GM19025 (cell line): ENCODE measurements at regions not wholly inside any gene's neighbourhood (a gene's known extent, or its start where the extent isn't known, plus 50 kb on each side); places are given as distances from the start of the nearest gene placed in this dataset.
"Not testable (repeated sequence)": the region's sequence is repeated elsewhere in the genome, so short reads cannot be mapped to it uniquely, and the experiment has no call there.

ENCODE experiments used
- ATAC-seq: cut with Tn5 transposase; IDR thresholded peaks from one replicate; pipeline ENCODE4 v1.9.1; 2021; ENCODE audit warnings: mild to moderate bottlenecking, low read depth, moderate library complexity; ENCODE audit not compliant: unreplicated experiment

- no peak for ATAC-seq
Measured at GRCh38 chr1:177440821-177441220, 270.1 kb downstream of the BRINP2 start.

GRCh38 chr1:177439301-177439700 lies 268.5 kb downstream of the BRINP2 start:
- no peak for ATAC-seq

- ATAC-seq: no peak
Measured at GRCh38 chr1:177435364-177435763, 264.6 kb downstream of the BRINP2 start.

- no peak for ATAC-seq
Measured at GRCh38 chr1:177432897-177433296, 262.1 kb downstream of the BRINP2 start.

- ATAC-seq: no peak
Measured at GRCh38 chr1:177431123-177431522, 260.4 kb downstream of the BRINP2 start.

- no peak for ATAC-seq
Measured at GRCh38 chr1:177429234-177429633, 258.5 kb downstream of the BRINP2 start.

- ATAC-seq: no peak
Measured at GRCh38 chr1:177427811-177428210, 257.1 kb downstream of the BRINP2 start.

GRCh38 chr1:177426497-177426896 lies 255.7 kb downstream of the BRINP2 start:
- ATAC-seq: no peak

GRCh38 chr1:177425199-177425598 lies 254.4 kb downstream of the BRINP2 start:
- ATAC-seq: no peak

- ATAC-seq: no peak
Measured at GRCh38 chr1:177424744-177425143, 254.0 kb downstream of the BRINP2 start.

GRCh38 chr1:177423090-177423489 lies 252.3 kb downstream of the BRINP2 start:
- no peak for ATAC-seq

GRCh38 chr1:177413982-177414596 lies 243.3 kb downstream of the BRINP2 start:
- ATAC-seq: no peak

GRCh38 chr1:177411381-177411780 lies 240.6 kb downstream of the BRINP2 start:
- no peak for ATAC-seq

- no peak for ATAC-seq
Measured at GRCh38 chr1:177410179-177410766, 239.5 kb downstream of the BRINP2 start.

- ATAC-seq: not testable (repeated sequence)
Measured at GRCh38 chr1:177406323-177406722, 235.6 kb downstream of the BRINP2 start.

- no peak for ATAC-seq
Measured at GRCh38 chr1:177392336-177392735, 221.6 kb downstream of the BRINP2 start.

GRCh38 chr1:177385760-177386698 lies 215.3 kb downstream of the BRINP2 start:
- no peak for ATAC-seq

GRCh38 chr1:177384461-177384860 lies 213.7 kb downstream of the BRINP2 start:
- ATAC-seq: no peak

- ATAC-seq: no peak
Measured at GRCh38 chr1:177383715-177384114, 213.0 kb downstream of the BRINP2 start.

GRCh38 chr1:177377866-177378265 lies 207.1 kb downstream of the BRINP2 start:
- ATAC-seq: no peak

GRCh38 chr1:177368255-177368654 lies 197.5 kb downstream of the BRINP2 start:
- ATAC-seq: no peak
